ENCODE measurements at regions not wholly inside any gene's neighbourhood (a gene's known extent, or its start where the extent isn't known, plus 50 kb on each side); places are given as distances from the start of the nearest gene placed in this dataset.

DNA sequence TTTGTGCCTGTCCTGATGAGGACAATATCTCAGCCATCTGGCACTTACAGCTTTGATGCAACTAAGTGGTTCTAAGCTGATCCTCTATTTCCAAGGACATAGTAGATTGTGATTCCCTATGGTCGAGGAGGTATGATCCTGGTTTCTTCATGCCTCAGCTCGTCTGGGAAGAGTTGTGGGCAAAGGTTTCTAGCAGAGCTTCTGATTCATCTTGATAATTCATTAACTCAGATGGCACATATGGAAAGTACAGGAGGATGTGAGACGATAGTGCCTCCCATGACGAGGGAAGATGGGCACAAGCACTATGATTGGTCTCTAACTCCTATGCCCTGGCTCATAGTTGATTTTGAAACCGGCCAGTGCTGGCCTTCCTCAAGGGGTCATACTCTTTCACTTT, 334.2 kb upstream of the SEMA6D start:
- Histone ChIP-seq H3K27me3 (ENCODE audit: control insufficient read depth, insufficient read depth, low read length) (no peaks in the 10 kb centered on the region), H3K9me3 (ENCODE audit: control insufficient read depth, insufficient read depth, low read depth, low read length) (no peaks in the 10 kb centered on the region; the same call in 1 of the 2 replicates), H3K4me3 (ENCODE audit: low read depth in 2 of 2, low read length in 2 of 2) (no peak overlapping the region), H3K36me3 (ENCODE audit: control insufficient read depth, insufficient read depth, low read length) (no peaks in the 10 kb centered on the region), H3K27ac (ENCODE audit: low read length) (no peak overlapping the region), H3K4me1 (ENCODE audit: control insufficient read depth, insufficient read depth, low read length) (no peaks in the 10 kb centered on the region)
- DNase-seq (ENCODE audit: low read depth, low spot score) (no peak), ATAC-seq (no peak)
- BruUV-seq (replicated peaks), result no TSS peak
- intact Hi-C loops (cut with micrococcal nuclease; ENCODE audit: unreplicated experiment), result no loop called here
- CTCF ChIA-PET, result no interaction called here
- POLR2A ChIA-PET, result no interaction called here
- TF ChIP-seq TCF7L2 (IDR thresholded peaks at IDR 0.05; ENCODE audit: low read depth, low read length) (no peak), POLR2AphosphoS5 (IDR thresholded peaks at IDR 0.05; ENCODE audit: low read depth, low read length) (no peak), REST (IDR thresholded peaks at IDR 0.05; ENCODE audit: insufficient read depth in 1 of 2, low read depth in 2 of 2, low read length in 1 of 2) (no peak), CTCF (IDR thresholded peaks at IDR 0.05) (no peak), SIN3A (IDR thresholded peaks at IDR 0.05; ENCODE audit: borderline replicate concordance, insufficient read depth, low read depth, low read length) (no peak)
- in situ Hi-C loops (cut with HindIII; ENCODE audit: low pct_unique_long_range_greater_than_20kb, low sequenced_read_pairs), result no loop called here

DNA sequence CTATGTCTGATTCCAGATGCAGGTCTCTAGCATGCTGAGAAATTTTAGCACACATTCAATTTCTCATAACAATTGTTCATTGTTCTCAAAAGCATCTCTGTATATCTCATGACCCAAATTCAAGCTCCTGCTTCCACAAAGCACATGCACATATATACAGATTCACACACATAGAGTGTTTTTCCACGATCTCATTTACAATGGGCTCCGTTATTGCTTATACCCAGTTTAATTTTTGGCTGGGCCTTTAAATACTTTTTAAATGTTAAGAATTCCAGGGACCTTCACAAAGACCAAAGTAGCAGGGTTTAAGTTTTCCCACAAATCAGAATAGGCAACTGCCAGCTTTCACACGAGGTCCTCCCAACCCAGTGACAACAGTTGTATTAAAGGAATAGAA, 333.5 kb upstream of the SEMA6D start:
- Histone ChIP-seq H3K36me3 (ENCODE audit: control insufficient read depth, insufficient read depth, low read length) (no peaks in the 10 kb centered on the region), H3K27me3 (ENCODE audit: control insufficient read depth, insufficient read depth, low read length) (no peaks in the 10 kb centered on the region), H3K9me3 (ENCODE audit: control insufficient read depth, insufficient read depth, low read depth, low read length) (no peaks in the 10 kb centered on the region; the same call in 1 of the 2 replicates), H3K4me3 (ENCODE audit: low read depth in 2 of 2, low read length in 2 of 2) (no peak overlapping the region), H3K27ac (ENCODE audit: low read length) (no peak overlapping the region), H3K4me1 (ENCODE audit: control insufficient read depth, insufficient read depth, low read length) (no peaks in the 10 kb centered on the region)
- ChIA-PET POLR2A (no interaction called here), CTCF (no interaction called here)
- TF ChIP-seq TCF7L2 (IDR thresholded peaks at IDR 0.05; ENCODE audit: low read depth, low read length), result no peak
- TF ChIP-seq SIN3A (IDR thresholded peaks at IDR 0.05; ENCODE audit: borderline replicate concordance, insufficient read depth, low read depth, low read length), result no peak
- no peak for TF ChIP-seq POLR2AphosphoS5 (IDR thresholded peaks at IDR 0.05; ENCODE audit: low read depth, low read length)
- TF ChIP-seq CTCF (IDR thresholded peaks at IDR 0.05), result no peak
- no peak for TF ChIP-seq REST (IDR thresholded peaks at IDR 0.05; ENCODE audit: insufficient read depth in 1 of 2, low read depth in 2 of 2, low read length in 1 of 2)
- no peak for ATAC-seq
- BruUV-seq (replicated peaks), result no TSS peak
- in situ Hi-C loops (cut with HindIII; ENCODE audit: low pct_unique_long_range_greater_than_20kb, low sequenced_read_pairs) (no loop called here), intact Hi-C loops (cut with micrococcal nuclease; ENCODE audit: unreplicated experiment) (no loop called here)
- no peak for DNase-seq (ENCODE audit: low read depth, low spot score)
